Ishikawa (cell line): ENCODE measurements at regions not wholly inside any gene's neighbourhood (a gene's known extent, or its start where the extent isn't known, plus 50 kb on each side); places are given as distances from the start of the nearest gene placed in this dataset.

Experiments used
- CEBPB ChIP-seq: IDR thresholded peaks from 2 replicates; pipeline ENCODE4 v1.6.1; 2012
- CREB1 ChIP-seq: IDR thresholded peaks from 2 replicates; pipeline ENCODE4 v1.6.1; 2012; ENCODE audit warnings: low read depth
- EGR1 ChIP-seq: IDR thresholded peaks from 2 replicates; pipeline ENCODE4 v1.6.1; 2012
- EP300 ChIP-seq: IDR thresholded peaks from 2 replicates; pipeline ENCODE4 v1.6.1; 2012; ENCODE audit warnings: borderline replicate concordance
- FOXM1 ChIP-seq: IDR thresholded peaks from 2 replicates; pipeline ENCODE4 v1.6.1; 2012; ENCODE audit warnings: low read depth, borderline replicate concordance
- NFIC ChIP-seq: IDR thresholded peaks from 2 replicates; pipeline ENCODE4 v1.6.1; 2012
- RAD21 ChIP-seq: IDR thresholded peaks from 2 replicates; pipeline ENCODE4 v1.6.1; 2012; ENCODE audit warnings: low read depth
- TAF1 ChIP-seq: IDR thresholded peaks from 2 replicates; pipeline ENCODE4 v1.6.1; 2012; ENCODE audit warnings: low read depth, mild to moderate bottlenecking
- TCF12 ChIP-seq: IDR thresholded peaks from 2 replicates; pipeline ENCODE4 v1.6.1; 2012; ENCODE audit warnings: low read depth
- TEAD4 ChIP-seq: IDR thresholded peaks from 2 replicates; pipeline ENCODE4 v1.6.1; 2012
- YY1 ChIP-seq: IDR thresholded peaks from 2 replicates; pipeline ENCODE4 v1.6.1; 2012; ENCODE audit warnings: low read depth
- ZBTB7A ChIP-seq: IDR thresholded peaks from 2 replicates; pipeline ENCODE4 v1.6.1; 2012; ENCODE audit warnings: low read depth
- TF ChIP-seq, protein P1 (sequence below): IDR thresholded peaks from 2 replicates; pipeline ENCODE4 v1.6.1; 2012
- TF ChIP-seq, protein P2 (sequence below): IDR thresholded peaks from 2 replicates; pipeline ENCODE4 v1.6.1; 2012
- TF ChIP-seq, protein P3 (sequence below): IDR thresholded peaks from 2 replicates; pipeline ENCODE4 v1.6.1; 2012; ENCODE audit warnings: low read depth, mild to moderate bottlenecking

DNA sequence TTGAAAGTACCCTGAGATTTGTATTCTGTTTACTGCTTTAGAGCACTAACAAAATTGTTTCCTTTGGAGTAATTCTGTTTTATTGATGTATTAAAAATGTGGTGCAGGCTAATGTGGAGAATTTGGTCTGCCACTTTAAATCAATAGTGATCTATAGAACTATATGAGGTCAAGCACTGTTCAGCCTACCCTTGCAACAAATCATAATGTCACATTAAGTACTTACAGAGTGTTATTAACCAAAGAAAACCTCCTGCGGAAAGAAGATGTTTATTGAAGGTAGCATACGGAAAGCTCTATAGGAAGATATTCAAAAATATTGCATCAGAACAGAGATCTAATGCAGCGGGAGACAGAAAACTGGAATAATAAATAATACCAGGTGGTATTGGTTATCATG lies 865.0 kb upstream of the TYRP1 start:
- TF ChIP-seq RAD21 (no peak), ZBTB7A (no peak), TAF1 (no peak), NFIC (no peak), TCF12 (no peak), YY1 (no peak), CEBPB (no peak), TEAD4 (no peak), EP300 (no peak), EGR1 (no peak), FOXM1 (no peak), CREB1 (no peak)
- TF ChIP-seq, protein P1, sequence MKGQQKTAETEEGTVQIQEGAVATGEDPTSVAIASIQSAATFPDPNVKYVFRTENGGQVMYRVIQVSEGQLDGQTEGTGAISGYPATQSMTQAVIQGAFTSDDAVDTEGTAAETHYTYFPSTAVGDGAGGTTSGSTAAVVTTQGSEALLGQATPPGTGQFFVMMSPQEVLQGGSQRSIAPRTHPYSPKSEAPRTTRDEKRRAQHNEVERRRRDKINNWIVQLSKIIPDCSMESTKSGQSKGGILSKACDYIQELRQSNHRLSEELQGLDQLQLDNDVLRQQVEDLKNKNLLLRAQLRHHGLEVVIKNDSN: no peak
- TF ChIP-seq, protein P2, sequence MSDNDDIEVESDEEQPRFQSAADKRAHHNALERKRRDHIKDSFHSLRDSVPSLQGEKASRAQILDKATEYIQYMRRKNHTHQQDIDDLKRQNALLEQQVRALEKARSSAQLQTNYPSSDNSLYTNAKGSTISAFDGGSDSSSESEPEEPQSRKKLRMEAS: no peak
- TF ChIP-seq, protein P3, sequence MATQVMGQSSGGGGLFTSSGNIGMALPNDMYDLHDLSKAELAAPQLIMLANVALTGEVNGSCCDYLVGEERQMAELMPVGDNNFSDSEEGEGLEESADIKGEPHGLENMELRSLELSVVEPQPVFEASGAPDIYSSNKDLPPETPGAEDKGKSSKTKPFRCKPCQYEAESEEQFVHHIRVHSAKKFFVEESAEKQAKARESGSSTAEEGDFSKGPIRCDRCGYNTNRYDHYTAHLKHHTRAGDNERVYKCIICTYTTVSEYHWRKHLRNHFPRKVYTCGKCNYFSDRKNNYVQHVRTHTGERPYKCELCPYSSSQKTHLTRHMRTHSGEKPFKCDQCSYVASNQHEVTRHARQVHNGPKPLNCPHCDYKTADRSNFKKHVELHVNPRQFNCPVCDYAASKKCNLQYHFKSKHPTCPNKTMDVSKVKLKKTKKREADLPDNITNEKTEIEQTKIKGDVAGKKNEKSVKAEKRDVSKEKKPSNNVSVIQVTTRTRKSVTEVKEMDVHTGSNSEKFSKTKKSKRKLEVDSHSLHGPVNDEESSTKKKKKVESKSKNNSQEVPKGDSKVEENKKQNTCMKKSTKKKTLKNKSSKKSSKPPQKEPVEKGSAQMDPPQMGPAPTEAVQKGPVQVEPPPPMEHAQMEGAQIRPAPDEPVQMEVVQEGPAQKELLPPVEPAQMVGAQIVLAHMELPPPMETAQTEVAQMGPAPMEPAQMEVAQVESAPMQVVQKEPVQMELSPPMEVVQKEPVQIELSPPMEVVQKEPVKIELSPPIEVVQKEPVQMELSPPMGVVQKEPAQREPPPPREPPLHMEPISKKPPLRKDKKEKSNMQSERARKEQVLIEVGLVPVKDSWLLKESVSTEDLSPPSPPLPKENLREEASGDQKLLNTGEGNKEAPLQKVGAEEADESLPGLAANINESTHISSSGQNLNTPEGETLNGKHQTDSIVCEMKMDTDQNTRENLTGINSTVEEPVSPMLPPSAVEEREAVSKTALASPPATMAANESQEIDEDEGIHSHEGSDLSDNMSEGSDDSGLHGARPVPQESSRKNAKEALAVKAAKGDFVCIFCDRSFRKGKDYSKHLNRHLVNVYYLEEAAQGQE: no peak

DNA sequence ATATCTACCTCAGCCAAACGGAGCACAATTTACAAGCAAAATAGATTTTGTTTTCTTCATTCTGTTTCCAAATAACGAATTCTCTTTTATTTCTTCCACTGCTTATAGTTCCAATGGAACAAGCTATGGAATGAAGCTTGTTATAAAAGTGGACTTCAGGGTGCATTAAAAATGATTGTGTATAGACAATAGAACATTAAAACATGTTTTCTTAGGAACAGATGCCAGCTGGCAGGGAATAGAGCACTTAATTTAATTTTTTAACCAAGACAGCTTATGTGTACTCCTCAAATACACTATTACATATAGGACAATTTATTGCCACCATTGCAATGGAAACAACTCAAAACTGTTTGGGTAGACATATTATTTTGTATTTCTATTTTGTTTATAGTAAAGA lies 860.1 kb upstream of the TYRP1 start:
- TF ChIP-seq RAD21: no peak
- no peak for TF ChIP-seq CREB1
- no peak for TF ChIP-seq NFIC
- no peak for TF ChIP-seq TCF12
- TF ChIP-seq FOXM1: no peak
- TF ChIP-seq CEBPB: no peak
- TF ChIP-seq ZBTB7A: no peak
- TF ChIP-seq, protein P2: no peak
- TF ChIP-seq, protein P1: no peak
- TF ChIP-seq TEAD4: no peak

DNA sequence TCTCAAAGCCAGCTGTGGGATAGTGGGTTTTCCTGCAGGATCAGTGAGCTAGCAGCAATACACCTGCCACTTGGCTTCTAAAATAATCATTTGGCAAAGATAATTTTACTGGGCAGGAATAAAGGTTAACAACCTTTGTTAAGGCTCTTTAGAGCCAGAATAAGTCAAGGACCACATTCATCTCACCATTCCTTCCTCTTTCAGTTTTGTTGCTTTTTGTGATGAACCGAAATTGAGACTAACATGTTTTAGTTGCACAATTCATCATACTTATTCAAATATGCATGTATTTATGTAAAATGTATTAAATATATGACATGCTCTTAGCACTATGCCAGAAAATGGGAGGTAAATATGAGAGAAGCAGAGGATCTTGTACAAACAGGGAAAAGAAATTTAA lies 824.4 kb upstream of the TYRP1 start:
- no peak for TF ChIP-seq TCF12
- no peak for TF ChIP-seq TEAD4
- TF ChIP-seq, protein P2: no peak
- no peak for TF ChIP-seq TAF1
- TF ChIP-seq CEBPB: no peak
- TF ChIP-seq EGR1: no peak
- TF ChIP-seq FOXM1: no peak
- TF ChIP-seq EP300: no peak
- no peak for TF ChIP-seq NFIC
- TF ChIP-seq YY1: no peak
- no peak for TF ChIP-seq CREB1
- no peak for TF ChIP-seq RAD21
- TF ChIP-seq, protein P3: no peak
- TF ChIP-seq, protein P1: no peak
- TF ChIP-seq ZBTB7A: no peak

DNA sequence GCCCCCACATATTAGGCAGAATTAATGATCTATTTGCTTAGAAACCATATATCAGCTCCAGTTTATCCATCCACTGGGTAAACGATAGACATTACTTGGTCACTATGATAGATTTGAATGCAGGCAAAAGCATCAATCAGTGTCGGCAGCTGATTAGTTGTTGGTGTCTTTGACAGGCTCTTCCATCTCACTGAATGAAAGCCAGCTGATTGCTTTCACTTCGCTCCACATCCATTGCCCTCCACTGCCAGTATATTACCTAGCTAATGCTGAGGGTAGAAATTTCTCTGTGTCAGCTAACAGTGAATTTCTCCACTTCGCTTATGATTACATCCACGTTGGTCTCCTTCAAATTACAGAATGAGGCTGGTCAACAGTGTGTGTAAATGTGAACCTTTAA lies 821.3 kb upstream of the TYRP1 start:
- TF ChIP-seq ZBTB7A (no peak), CREB1 (no peak), YY1 (no peak), CEBPB (no peak), EGR1 (no peak), FOXM1 (no peak), NFIC (no peak), RAD21 (no peak), EP300 (no peak), TEAD4 (no peak), TCF12 (no peak), TAF1 (no peak)
- TF ChIP-seq, protein P2: no peak
- TF ChIP-seq, protein P3: no peak
- TF ChIP-seq, protein P1: no peak
